ENCODE measurements at regions not wholly inside any gene's neighbourhood (a gene's known extent, or its start where the extent isn't known, plus 50 kb on each side); places are given as distances from the start of the nearest gene placed in this dataset.

DNA sequence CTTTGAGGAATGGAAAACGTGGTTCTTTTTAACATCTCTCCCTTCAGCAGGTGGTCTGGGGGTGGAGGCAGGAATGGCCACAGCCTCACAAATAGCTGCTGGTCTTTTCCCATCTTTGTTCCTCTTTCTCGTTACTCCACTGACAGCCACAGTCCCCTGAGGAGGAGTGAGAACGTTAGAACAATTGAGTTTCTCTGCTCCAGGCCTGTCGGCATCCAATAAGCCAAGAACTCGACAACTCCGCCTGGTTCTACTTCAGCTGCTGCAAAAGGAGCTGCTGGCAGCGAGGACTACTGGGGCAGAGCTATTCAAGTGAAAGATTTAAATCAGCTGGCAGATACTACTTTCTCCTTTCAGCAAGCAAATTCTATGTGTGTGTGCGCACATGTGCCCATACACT is 169.5 kb upstream of the GALNT2 start:
- TF ChIP-seq, protein P1, sequence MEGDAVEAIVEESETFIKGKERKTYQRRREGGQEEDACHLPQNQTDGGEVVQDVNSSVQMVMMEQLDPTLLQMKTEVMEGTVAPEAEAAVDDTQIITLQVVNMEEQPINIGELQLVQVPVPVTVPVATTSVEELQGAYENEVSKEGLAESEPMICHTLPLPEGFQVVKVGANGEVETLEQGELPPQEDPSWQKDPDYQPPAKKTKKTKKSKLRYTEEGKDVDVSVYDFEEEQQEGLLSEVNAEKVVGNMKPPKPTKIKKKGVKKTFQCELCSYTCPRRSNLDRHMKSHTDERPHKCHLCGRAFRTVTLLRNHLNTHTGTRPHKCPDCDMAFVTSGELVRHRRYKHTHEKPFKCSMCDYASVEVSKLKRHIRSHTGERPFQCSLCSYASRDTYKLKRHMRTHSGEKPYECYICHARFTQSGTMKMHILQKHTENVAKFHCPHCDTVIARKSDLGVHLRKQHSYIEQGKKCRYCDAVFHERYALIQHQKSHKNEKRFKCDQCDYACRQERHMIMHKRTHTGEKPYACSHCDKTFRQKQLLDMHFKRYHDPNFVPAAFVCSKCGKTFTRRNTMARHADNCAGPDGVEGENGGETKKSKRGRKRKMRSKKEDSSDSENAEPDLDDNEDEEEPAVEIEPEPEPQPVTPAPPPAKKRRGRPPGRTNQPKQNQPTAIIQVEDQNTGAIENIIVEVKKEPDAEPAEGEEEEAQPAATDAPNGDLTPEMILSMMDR (conservative IDR thresholded peaks at IDR 0.05 in 1 of 2, IDR thresholded peaks at IDR 0.05 in 1 of 2; ENCODE audit: extremely low read depth in 1 of 2, insufficient read depth in 1 of 2, low read depth in 1 of 2, low read length in 2 of 2): no peak
- TF ChIP-seq EZH2 (IDR thresholded peaks at IDR 0.05; ENCODE audit: borderline replicate concordance, low read length): no peak
